HG03469 (cell line): ENCODE measurements at regions not wholly inside any gene's neighbourhood (a gene's known extent, or its start where the extent isn't known, plus 50 kb on each side); places are given as distances from the start of the nearest gene placed in this dataset.
"Not testable (repeated sequence)": the region's sequence is repeated elsewhere in the genome, so short reads cannot be mapped to it uniquely, and the experiment has no call there.

Experiments
- ATAC-seq: cut with Tn5 transposase; IDR thresholded peaks from one replicate; pipeline ENCODE4 v1.9.1; 2021; ENCODE audit warnings: mild to moderate bottlenecking, moderate library complexity, moderate number of reproducible peaks; ENCODE audit not compliant: unreplicated experiment

- no peak for ATAC-seq
Measured at GRCh38 chr5:133859073-133859472, 109.4 kb downstream of the C5orf15 start.

- not testable (repeated sequence) for ATAC-seq
Measured at GRCh38 chr5:133857595-133858313, 110.7 kb downstream of the C5orf15 start.

- ATAC-seq: no peak
Measured at GRCh38 chr5:133854554-133854953, 113.9 kb downstream of the C5orf15 start.

- no peak for ATAC-seq
Measured at GRCh38 chr5:133853646-133854365, 114.6 kb downstream of the C5orf15 start.

DNA sequence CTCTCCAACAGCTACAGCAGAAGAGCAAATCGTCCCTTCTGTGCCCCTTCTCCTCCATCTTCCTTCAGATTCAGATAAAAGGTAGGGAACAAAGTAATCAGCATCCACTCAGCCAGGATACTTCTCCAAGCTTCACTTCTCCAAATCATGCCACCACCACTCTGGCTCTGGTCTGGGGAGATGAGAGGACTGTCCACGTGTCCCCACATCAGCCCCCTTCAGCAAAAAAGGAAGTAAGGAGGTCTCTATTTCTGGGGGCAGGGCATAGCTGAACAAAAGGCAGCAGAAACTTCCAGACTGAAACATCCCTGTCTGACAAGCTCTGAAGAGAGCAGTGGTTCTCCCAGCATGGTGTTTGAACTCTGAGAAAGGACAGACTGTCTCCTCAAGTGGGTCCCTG is 116.9 kb downstream of the C5orf15 start:
- ATAC-seq: no peak

DNA sequence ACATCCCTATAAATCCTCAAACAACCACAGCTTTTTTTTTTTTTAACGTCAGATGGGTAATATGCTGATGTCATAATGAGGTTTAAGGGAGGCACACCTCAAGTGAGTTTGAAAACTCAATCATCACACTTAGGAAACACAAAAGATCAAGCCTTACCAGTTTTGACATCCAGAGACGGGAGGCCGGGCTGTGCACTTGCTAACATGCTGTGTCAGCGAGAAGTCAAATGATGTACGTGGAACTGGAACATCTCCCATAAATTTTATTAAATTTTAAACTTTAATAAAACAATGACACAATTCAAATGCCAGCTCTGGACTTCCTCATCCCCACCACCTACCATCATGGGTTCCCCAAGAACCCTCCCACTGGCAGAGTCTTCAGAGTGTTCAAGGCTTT is 117.6 kb downstream of the C5orf15 start:
- ATAC-seq: no peak

GRCh38 chr5:133849116-133849515 is 119.3 kb downstream of the C5orf15 start:
- ATAC-seq: no peak

GRCh38 chr5:133848341-133848811 is 120.0 kb downstream of the C5orf15 start:
- ATAC-seq: no peak

GRCh38 chr5:133847886-133848285 is 120.5 kb downstream of the C5orf15 start:
- ATAC-seq: no peak

GRCh38 chr5:133847301-133847700 is 121.1 kb downstream of the C5orf15 start:
- ATAC-seq: no peak

DNA sequence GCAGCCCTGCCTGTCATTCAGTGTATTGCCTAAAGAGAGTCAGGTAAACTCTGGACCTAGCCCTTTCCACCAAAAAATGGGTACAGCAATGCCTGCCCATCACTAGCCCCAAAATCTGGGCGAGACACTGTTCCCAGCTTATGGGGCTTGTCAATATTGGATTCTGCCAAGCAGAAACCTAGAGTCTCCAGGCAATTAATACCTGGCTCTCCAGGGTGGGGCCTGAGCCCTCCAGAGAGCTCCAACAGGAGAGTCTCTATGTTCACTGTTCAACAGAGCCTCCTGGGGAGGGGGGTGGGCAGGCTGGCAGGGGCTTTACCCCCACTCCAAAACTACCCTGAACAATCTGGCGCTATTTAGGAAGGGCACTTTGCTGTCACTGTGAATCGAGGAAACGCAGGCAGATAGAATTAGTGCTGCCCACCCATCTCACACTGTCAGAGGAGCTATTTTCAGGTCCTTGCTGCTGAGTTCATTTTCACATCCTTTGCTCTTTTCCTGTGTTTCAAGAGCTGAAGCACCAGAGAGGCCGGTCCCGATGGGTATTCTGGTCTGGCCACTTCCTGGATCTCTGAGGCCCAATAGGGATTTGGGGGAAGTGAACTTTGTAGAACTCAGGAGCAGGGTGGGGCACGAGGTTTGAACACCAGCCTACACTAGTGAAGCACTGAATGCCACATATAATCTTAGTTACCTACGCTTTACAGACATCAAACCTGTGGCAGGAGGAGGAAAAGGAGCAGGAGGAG is 121.8 kb downstream of the C5orf15 start:
- ATAC-seq: no peak

DNA sequence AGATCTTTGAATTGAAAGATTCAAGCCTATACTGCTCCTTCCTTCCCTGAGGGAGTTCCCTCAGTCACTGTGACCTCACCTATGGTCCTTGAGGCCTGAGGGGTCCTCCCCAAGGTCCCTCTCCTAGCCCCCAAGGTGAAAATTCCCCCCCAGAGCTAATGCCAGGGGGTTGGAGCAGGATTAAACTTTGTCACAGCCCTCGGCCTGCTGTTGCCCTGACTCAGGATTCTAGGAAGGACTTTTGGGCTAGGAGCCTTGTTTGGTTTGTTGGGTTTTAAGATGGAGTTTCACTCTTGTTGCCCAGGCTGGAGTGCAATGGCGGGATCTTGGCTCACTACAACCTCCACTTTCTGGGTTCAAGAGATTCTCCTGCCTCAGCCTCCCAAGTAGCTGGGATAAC is 123.2 kb downstream of the C5orf15 start:
- ATAC-seq: no peak

- ATAC-seq: no peak
Measured at GRCh38 chr5:133844836-133845235, 123.6 kb downstream of the C5orf15 start.

DNA sequence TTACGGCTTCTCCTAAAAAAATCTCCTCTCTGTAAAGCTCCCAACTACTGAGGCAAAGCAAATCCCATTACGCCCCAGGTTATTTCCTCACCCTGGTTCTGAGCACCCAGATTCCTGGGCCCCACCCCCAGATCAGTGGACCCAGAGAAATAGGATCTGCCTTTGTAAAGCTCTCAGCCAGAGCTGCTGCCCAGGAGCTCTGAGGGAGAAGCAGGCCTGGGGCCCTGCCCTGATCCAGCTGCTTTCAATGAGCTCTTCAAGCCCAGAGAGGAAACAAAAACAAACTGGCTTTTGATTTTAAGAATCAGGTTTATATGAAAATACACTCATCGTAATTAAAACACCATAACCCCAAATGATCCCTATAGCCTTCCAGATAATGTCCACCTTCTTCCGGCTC is 124.5 kb downstream of the C5orf15 start:
- no peak for ATAC-seq

DNA sequence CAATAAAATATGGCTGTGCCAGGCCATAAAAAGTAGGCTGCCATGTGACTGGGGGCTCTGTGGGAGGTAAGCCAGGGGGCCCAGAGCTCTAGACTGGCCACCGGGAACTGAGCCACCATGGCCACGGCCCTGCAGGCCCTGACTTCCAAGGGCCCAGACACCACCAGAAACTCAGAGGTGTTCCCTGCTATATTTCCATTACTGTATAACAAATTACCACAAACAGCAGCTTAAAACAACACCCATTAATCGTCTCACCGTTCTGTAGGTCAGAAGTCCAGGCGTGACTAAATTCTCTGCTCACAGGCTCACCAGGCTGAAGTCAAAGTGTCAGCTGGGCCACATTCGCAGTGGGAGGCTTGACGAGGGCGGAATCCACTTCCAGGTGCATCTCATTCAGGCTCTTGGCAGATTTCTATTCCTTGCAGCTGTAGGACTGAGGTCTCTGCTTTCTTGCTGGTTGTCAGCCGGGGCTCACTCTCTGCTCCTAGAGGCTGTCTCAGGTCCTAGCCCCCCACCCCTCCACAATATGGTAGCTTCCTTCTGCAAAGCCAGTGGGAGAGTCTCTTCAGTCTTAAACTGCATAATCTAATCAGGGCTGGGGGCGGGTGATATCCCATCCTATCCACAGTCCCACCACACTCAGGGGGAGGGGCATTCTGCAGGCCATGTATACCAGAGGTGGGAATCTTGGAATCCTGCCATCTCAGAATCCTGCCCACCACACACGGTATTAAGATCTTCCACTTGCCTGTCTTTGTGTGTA is 125.4 kb downstream of the C5orf15 start:
- ATAC-seq: no peak

DNA sequence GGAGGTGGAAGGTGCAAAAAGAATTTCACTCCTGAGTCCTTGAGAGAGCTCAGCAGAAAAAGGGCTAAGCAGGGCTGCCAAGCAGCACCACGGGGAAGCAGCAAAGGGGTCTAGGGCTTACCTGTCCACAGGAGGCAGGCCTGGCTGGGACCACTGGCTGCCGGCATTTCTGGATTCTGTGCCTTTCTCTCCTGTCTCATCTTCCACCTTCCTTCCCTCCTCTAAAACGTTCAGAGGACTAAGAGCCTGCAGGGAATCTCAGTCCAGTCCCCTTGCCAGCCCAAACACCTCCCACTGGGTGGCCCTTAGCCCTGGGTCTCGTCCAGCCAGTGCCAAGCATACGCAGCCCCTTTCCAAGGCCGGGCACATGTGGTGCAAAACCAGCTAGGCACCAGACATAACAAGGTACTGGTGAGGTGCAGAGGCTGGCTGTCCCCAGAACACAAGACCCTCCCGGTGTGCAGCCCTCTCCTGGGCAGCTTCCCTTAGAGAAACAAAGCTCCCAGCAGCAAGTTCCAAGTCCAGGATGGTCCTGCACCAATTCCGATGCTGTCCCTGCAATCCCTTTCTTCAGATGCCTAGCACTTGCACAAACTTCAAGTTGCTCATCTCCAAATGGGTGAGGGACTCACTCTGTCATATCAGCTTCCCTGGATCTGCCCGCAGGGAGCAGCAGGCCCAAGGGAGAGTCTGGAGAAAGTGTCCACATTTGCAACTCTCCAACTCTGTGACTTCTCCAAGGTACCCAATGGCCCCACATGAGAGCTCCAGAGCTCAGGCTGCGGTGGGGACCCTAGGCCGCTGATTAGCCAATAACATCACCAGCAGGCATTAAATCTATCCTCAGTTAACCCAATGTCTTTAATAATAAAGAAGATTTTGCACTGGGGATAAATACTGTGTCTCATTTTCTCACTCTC is 126.3 kb downstream of the C5orf15 start:
- no peak for ATAC-seq

DNA sequence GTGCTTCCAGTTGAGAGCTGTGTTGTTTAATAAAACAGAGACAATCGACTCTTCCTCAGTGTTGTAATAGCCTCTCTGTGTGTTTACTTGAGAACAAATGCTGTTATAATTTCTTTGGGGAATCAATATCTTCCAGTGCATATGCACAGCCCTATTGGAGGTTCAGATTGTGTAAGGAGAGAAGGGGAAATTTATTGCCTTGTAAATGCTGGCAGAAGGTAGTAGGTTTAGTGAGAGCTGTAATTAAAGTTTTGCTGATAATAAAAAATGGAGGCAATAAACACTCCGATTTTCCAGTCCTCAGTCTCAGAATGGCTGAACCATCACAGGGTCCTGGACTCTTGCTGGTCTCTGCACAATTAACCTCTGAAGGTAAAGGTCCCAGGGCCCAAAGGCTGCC is 128.3 kb downstream of the C5orf15 start:
- no peak for ATAC-seq

DNA sequence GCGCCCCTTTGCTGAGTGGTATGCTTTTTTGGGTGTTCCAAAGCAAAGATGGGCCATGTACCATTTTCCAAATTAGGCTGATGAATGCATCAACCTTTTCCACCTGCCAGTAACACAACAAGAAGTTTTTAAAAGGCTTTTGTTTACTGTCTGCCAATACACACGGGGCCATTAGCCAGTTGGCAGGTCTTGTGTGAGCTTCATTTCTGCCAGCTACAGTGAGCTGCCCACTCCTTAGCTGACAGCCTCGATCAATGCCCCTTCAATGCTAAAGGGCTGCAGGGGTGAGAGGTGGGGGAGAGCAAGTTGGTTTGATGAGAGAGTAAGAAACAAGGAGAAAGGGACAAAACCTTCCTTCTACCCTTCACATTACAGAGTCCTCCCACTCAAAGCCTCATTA is 128.7 kb downstream of the C5orf15 start:
- no peak for ATAC-seq

- no peak for ATAC-seq
Measured at GRCh38 chr5:133839090-133839489, 129.3 kb downstream of the C5orf15 start.

DNA sequence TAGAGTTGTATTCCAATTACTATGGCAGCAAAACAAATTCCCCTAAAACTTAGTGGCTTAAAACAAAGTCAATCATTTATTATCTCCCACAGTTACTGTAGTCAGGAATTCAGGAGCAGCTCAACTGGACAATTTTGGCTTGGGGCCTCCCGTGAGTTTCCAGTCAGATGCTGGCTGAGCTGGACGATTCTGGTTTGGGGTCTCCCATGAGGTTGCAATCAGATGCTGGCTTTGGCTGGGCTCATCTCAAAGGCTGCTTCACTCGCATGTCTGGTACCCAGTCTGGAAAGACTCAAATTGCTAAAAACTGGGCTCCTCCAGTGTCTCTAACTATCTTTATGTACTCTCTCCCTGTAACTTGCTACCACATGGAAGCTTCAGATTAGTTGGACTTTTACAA is 130.1 kb downstream of the C5orf15 start:
- ATAC-seq: no peak
